Endothelial cell of umbilical vein (primary cell): ENCODE measurements at regions not wholly inside any gene's neighbourhood (a gene's known extent, or its start where the extent isn't known, plus 50 kb on each side); places are given as distances from the start of the nearest gene placed in this dataset.

Experiments
- BruUV-seq: library from RNA; stranded (reverse); fragments of 400-500 nt; replicated peaks from 2 replicates; lab custom pipeline; 2021; lab: Mats Ljungman, UMichigan
- CTCF ChIA-PET: fragments of 300-600, 350-600 bp; sonication (Branson Sonifier 250); formaldehyde crosslinking; loops from one replicate; lab custom pipeline; 2021; ENCODE audit warnings: antibody characterized with exemption, inconsistent platforms; lab: Charles Lee
- POLR2A ChIA-PET: fragments of 300-600, 350-600 bp; sonication (Branson Sonifier 250); formaldehyde crosslinking; loops from one replicate; lab custom pipeline; 2021; ENCODE audit warnings: antibody characterized with exemption, inconsistent platforms; lab: Charles Lee
- DNase-seq: peaks from one replicate; pipeline ENCODE4 v3.0.0-alpha.2; 2011; ENCODE audit warnings: low read depth, low spot score
- FAIRE-seq: peaks from 2 replicates; lab custom pipeline; 2011; peaks lifted over from hg19 to GRCh38; lab: Jason Lieb, UNC
- H2AFZ ChIP-seq: 2 replicates; pipeline ENCODE4 v1.6.0; 2012; ENCODE audit warnings: low read depth, low read length, control low read depth, inconsistent platforms
- H3K27ac ChIP-seq: 2 replicates; pipeline ENCODE4 v1.5.1; 2011; ENCODE audit warnings: low read depth, mild to moderate bottlenecking, control low read depth, low read length, moderate library complexity; ENCODE audit not compliant: insufficient read depth
- H3K27me3 ChIP-seq, 2 experiments: 2 replicates each; pipeline versions ENCODE4 v1.6.0 to v1.6.1; 2011; ENCODE audit warnings: low read length in 2 of 2, mixed read lengths in 1 of 2; ENCODE audit not compliant: control insufficient read depth in 2 of 2, insufficient read depth in 2 of 2
- H3K36me3 ChIP-seq, 2 experiments: 2 replicates in 1 of 2; 3 replicates in 1 of 2; pipeline ENCODE4 v1.5.1; 2011; ENCODE audit warnings: low read length in 2 of 2, mild to moderate bottlenecking in 1 of 2, moderate library complexity in 1 of 2; ENCODE audit not compliant: control insufficient read depth in 2 of 2, insufficient read depth in 2 of 2; ENCODE audit errors: extremely low read depth in 1 of 2
- H3K4me1 ChIP-seq: 3 replicates; pipeline ENCODE4 v1.5.1; 2011; ENCODE audit warnings: mild to moderate bottlenecking, low read length; ENCODE audit not compliant: control insufficient read depth, insufficient read depth; ENCODE audit errors: extremely low read depth
- H3K4me2 ChIP-seq: 2 replicates; pipeline ENCODE4 v1.6.1; 2011; ENCODE audit warnings: low read length, control low read depth, mixed read lengths; ENCODE audit not compliant: insufficient read depth
- H3K4me3 ChIP-seq, 3 experiments: fragments of 200-600 bp in 1 of 3; sonication (generic), shearing (Covaris generic) in 1 of 3; replicated peaks in 1 of 3; 2 replicates each; pipeline ENCODE4 v1.5.1; 2011 to 2016; ENCODE audit warnings: control low read depth in 3 of 3, low read length in 3 of 3, mild to moderate bottlenecking in 2 of 3, inconsistent platforms in 1 of 3, low read depth in 1 of 3, moderate library complexity in 1 of 3; ENCODE audit not compliant: insufficient read depth in 1 of 3
- H3K79me2 ChIP-seq: 2 replicates; pipeline ENCODE4 v1.6.0; 2012; ENCODE audit warnings: low read length, inconsistent platforms; ENCODE audit not compliant: control insufficient read depth, insufficient read depth
- H3K9ac ChIP-seq: replicated peaks from 2 replicates; pipeline ENCODE3; 2011; ENCODE audit warnings: low read length, control low read depth; ENCODE audit not compliant: insufficient read depth; ENCODE audit errors: extremely low read depth
- H3K9me1 ChIP-seq: replicated peaks from 3 replicates; pipeline ENCODE4 v1.6.0; 2011; ENCODE audit warnings: mild to moderate bottlenecking, low read length; ENCODE audit not compliant: control insufficient read depth, insufficient read depth; ENCODE audit errors: extremely low read depth
- H3K9me3 ChIP-seq: replicated peaks from 2 replicates; pipeline ENCODE4 v1.5.1; 2012; ENCODE audit warnings: low read length, inconsistent platforms; ENCODE audit not compliant: control insufficient read depth, insufficient read depth
- H4K20me1 ChIP-seq: replicated peaks from 2 replicates; pipeline ENCODE3; 2011; ENCODE audit warnings: mild to moderate bottlenecking, low read length; ENCODE audit not compliant: control insufficient read depth, insufficient read depth; ENCODE audit errors: extremely low read depth
- EZH2 ChIP-seq: IDR thresholded peaks from 2 replicates; pipeline ENCODE4 v1.6.1; 2012; ENCODE audit warnings: borderline replicate concordance, low read depth, mild to moderate bottlenecking, moderate library complexity, low read length, inconsistent platforms; ENCODE audit not compliant: severe bottlenecking
- FOS ChIP-seq: IDR thresholded peaks from 2 replicates; pipeline ENCODE4 v1.6.1; 2011; ENCODE audit warnings: mild to moderate bottlenecking, low read length, moderate library complexity, borderline replicate concordance; ENCODE audit not compliant: insufficient read depth
- GATA2 ChIP-seq: IDR thresholded peaks from 2 replicates; pipeline ENCODE4 v1.7.0; 2011; ENCODE audit warnings: low read depth, mild to moderate bottlenecking, moderate library complexity, mixed read lengths, low read length; ENCODE audit not compliant: insufficient read length, insufficient read depth
- JUN ChIP-seq: IDR thresholded peaks from 2 replicates; pipeline ENCODE4 v1.6.1; 2011; ENCODE audit warnings: borderline replicate concordance, low read depth; ENCODE audit not compliant: insufficient read length, insufficient read depth
- MYC ChIP-seq: IDR thresholded peaks from one replicate; pipeline ENCODE4 v1.6.1; 2011; ENCODE audit warnings: mild to moderate bottlenecking, low read depth, low read length
- POLR2A ChIP-seq: IDR thresholded peaks from 2 replicates; pipeline ENCODE4 v1.6.1; 2012; ENCODE audit warnings: low read depth, mild to moderate bottlenecking, control low read depth, low read length
- POLR2AphosphoS5 ChIP-seq: IDR thresholded peaks from 2 replicates; pipeline ENCODE4 v1.6.1; 2012; ENCODE audit warnings: low read depth, mild to moderate bottlenecking, control low read depth, low read length, moderate library complexity; ENCODE audit not compliant: insufficient read depth
- dilution Hi-C: fragments of 300-500 bp; cut with MboI; formaldehyde crosslinking; loops from one replicate; pipeline ENCODE4 v1.15.0; 2019; ENCODE audit warnings: low sequenced_read_pairs; ENCODE audit not compliant: extremely low pct_ligation_motif_present
- intact Hi-C: fragments of 100-400 bp; cut with micrococcal nuclease; formaldehyde crosslinking; loops from one replicate; pipeline ENCODE4 v1.10.0; 2022
- TF ChIP-seq, protein P1 (sequence below): IDR thresholded peaks from 2 replicates; pipeline ENCODE4 v1.6.1; 2011; ENCODE audit not compliant: insufficient read depth, insufficient read length
- TF ChIP-seq, protein P2 (sequence below), 2 donors: IDR thresholded peaks; 1 replicate in 1 of 2; 2 replicates in 1 of 2; pipeline ENCODE4 v1.5.1; 2011; ENCODE audit warnings: low read length in 2 of 2, mild to moderate bottlenecking in 2 of 2, moderate library complexity in 2 of 2, control low read depth in 1 of 2, inconsistent platforms in 1 of 2, low read depth in 1 of 2; ENCODE audit not compliant: insufficient read depth in 1 of 2; ENCODE audit errors: extremely low read depth in 1 of 2

DNA sequence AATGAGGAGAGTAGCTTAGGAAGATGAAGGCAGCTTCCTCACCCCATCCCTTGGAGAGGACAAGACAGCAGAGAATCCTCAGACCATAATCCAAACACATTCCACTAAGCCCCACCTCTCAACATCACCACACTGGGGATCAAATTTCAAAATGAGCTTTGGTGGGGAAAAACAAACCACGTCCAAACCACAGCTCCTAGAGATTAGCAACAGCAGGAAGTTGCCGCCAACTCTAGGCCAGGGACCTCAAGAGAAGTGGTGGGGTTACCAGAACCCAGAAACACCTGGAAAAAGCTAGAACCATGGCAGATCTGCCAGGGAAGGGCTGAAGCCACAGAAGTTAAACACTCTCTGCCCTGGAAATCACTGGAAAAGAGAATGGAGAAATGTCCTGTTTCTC, 571.6 kb downstream of the HS3ST4 start:
- H3K4me1 ChIP-seq: no peaks in the 10 kb centered on the region
- no peak overlapping the region for H2AFZ ChIP-seq
- H3K27ac ChIP-seq: no peak overlapping the region
- H3K9me1 ChIP-seq: no peaks in the 10 kb centered on the region
- H3K4me2 ChIP-seq: no peak overlapping the region
- BruUV-seq: no TSS peak
- peaks cover 2% of the 10 kb centered on the region for H3K9me3 ChIP-seq
- intact Hi-C loops: no loop called here
- FAIRE-seq: no peak
- TF ChIP-seq POLR2A (no peak), JUN (no peak), GATA2 (no peak), MYC (no peak), EZH2 (no peak), FOS (no peak), POLR2AphosphoS5 (no peak)
- TF ChIP-seq, protein P1, sequence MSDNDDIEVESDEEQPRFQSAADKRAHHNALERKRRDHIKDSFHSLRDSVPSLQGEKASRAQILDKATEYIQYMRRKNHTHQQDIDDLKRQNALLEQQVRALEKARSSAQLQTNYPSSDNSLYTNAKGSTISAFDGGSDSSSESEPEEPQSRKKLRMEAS: no peak
- TF ChIP-seq, protein P2, sequence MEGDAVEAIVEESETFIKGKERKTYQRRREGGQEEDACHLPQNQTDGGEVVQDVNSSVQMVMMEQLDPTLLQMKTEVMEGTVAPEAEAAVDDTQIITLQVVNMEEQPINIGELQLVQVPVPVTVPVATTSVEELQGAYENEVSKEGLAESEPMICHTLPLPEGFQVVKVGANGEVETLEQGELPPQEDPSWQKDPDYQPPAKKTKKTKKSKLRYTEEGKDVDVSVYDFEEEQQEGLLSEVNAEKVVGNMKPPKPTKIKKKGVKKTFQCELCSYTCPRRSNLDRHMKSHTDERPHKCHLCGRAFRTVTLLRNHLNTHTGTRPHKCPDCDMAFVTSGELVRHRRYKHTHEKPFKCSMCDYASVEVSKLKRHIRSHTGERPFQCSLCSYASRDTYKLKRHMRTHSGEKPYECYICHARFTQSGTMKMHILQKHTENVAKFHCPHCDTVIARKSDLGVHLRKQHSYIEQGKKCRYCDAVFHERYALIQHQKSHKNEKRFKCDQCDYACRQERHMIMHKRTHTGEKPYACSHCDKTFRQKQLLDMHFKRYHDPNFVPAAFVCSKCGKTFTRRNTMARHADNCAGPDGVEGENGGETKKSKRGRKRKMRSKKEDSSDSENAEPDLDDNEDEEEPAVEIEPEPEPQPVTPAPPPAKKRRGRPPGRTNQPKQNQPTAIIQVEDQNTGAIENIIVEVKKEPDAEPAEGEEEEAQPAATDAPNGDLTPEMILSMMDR (IDR thresholded peaks at IDR 0.05; ENCODE audit: extremely low read depth in 1 of 2, insufficient read depth in 1 of 2, low read depth in 1 of 2, low read length in 2 of 2): no peak
- POLR2A ChIA-PET: no interaction called here
- no peaks in the 10 kb centered on the region for H3K79me2 ChIP-seq
- DNase-seq: no peak
- H3K36me3 ChIP-seq: no peaks in the 10 kb centered on the region
- H3K9ac ChIP-seq: no peak overlapping the region
- CTCF ChIA-PET: no interaction called here
- no peaks in the 10 kb centered on the region for H4K20me1 ChIP-seq
- H3K4me3 ChIP-seq: no peak overlapping the region
- dilution Hi-C loops: no loop called here
- H3K27me3 ChIP-seq: no peaks in the 10 kb centered on the region
